DOHH2 (cell line): ENCODE measurements at regions not wholly inside any gene's neighbourhood (a gene's known extent, or its start where the extent isn't known, plus 50 kb on each side); places are given as distances from the start of the nearest gene placed in this dataset.

ENCODE experiments used
- CTCF ChIP-seq: fragments of 200-600 bp; sonication (generic); IDR thresholded peaks from one replicate; pipeline ENCODE4 v1.5.1; 2014; ENCODE audit warnings: antibody characterized with exemption, mild to moderate bottlenecking, low read depth, low read length; ENCODE audit not compliant: poor library complexity, severe bottlenecking
- EZH2phosphoT487 ChIP-seq: fragments of 200-600 bp; sonication (generic); IDR thresholded peaks from 2 replicates; pipeline ENCODE4 v1.6.1; 2017; ENCODE audit warnings: borderline replicate concordance, mild to moderate bottlenecking, antibody characterized with exemption, low read length, moderate library complexity, mixed read lengths

- TF ChIP-seq CTCF, result no peak
- TF ChIP-seq EZH2phosphoT487, result no peak
Measured at GRCh38 chr13:46489586-46490023, 63.4 kb upstream of the LRCH1 start.
